Suprapubic skin (tissue), 3 donors: ENCODE measurements at regions not wholly inside any gene's neighbourhood (a gene's known extent, or its start where the extent isn't known, plus 50 kb on each side); places are given as distances from the start of the nearest gene placed in this dataset.

Source experiments
- POLR2AphosphoS5 ChIP-seq, 3 donors: sonication (generic); formaldehyde crosslinking; IDR thresholded peaks; one replicate each; pipeline ENCODE4 v1.6.1; 2017; ENCODE audit warnings: antibody characterized with exemption in 3 of 3
- TF ChIP-seq, protein P1 (sequence below), 2 donors: fragments of 200-600 bp in 1 of 2; fragments of 450-650 bp in 1 of 2; sonication (generic) in 1 of 2; IDR thresholded peaks; one replicate each; pipeline ENCODE4 v1.5.1; 2016 to 2019; ENCODE audit warnings: antibody characterized with exemption in 2 of 2, mild to moderate bottlenecking in 1 of 2, moderate library complexity in 1 of 2

DNA sequence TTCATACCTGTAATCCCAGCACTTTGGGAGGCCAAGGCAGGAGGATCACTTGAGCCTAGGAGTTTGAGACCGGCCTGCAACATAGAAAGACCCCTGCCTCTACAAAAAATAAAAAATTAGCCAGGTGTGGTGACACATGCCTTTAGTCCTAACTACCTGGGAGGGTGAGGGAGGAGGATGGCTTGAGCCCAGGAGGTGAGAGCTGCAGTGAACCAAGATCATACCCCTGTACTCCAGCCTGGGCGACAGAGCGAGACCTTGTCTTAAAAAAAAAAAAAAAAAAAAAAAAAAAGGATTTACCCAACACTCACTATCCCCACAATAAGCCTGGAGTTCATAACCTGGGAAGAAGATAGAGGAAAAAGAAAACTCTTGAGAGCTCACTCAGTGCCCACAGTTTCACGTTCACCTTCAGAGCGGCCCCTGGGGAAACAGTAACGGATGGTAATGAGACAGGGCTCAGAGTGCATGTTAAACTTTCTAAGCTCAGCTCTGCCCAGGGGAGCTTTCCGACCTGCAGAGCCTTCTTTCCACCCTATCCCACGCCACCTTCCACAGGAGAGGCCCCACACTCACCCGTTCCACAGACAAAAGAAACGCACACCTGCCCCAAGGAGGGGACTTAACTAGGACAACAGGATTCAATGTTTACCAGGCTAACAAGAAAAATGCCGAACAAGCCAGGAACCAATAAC lies 259.8 kb upstream of the KLF14 start:
- TF ChIP-seq, protein P1, sequence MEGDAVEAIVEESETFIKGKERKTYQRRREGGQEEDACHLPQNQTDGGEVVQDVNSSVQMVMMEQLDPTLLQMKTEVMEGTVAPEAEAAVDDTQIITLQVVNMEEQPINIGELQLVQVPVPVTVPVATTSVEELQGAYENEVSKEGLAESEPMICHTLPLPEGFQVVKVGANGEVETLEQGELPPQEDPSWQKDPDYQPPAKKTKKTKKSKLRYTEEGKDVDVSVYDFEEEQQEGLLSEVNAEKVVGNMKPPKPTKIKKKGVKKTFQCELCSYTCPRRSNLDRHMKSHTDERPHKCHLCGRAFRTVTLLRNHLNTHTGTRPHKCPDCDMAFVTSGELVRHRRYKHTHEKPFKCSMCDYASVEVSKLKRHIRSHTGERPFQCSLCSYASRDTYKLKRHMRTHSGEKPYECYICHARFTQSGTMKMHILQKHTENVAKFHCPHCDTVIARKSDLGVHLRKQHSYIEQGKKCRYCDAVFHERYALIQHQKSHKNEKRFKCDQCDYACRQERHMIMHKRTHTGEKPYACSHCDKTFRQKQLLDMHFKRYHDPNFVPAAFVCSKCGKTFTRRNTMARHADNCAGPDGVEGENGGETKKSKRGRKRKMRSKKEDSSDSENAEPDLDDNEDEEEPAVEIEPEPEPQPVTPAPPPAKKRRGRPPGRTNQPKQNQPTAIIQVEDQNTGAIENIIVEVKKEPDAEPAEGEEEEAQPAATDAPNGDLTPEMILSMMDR (IDR thresholded peaks at IDR 0.05): no peak
- no peak for TF ChIP-seq POLR2AphosphoS5 (IDR thresholded peaks at IDR 0.05)
